Activated naive CD4-positive, alpha-beta T cell treated with anti-CD3 and anti-CD28 coated beads, Interleukin-2, amount 50 U/mL, for 24 hours (primary cell): ENCODE measurements at regions not wholly inside any gene's neighbourhood (a gene's known extent, or its start where the extent isn't known, plus 50 kb on each side); places are given as distances from the start of the nearest gene placed in this dataset.
"Not testable (repeated sequence)": the region's sequence is repeated elsewhere in the genome, so short reads cannot be mapped to it uniquely, and the experiment has no call there.

Source experiments
- H3K27ac Mint-ChIP-seq: one replicate; pipeline ENCODE4 v1.8.0; 2021; ENCODE audit warnings: mild to moderate bottlenecking, mixed read lengths
- H3K27me3 Mint-ChIP-seq: one replicate; pipeline ENCODE4 v1.8.0; 2021; ENCODE audit warnings: mixed read lengths
- H3K36me3 Mint-ChIP-seq: one replicate; pipeline ENCODE4 v1.8.0; 2021; ENCODE audit warnings: mixed read lengths
- H3K4me1 Mint-ChIP-seq: one replicate; pipeline ENCODE4 v1.8.0; 2021; ENCODE audit warnings: mixed read lengths
- H3K4me3 Mint-ChIP-seq: one replicate; pipeline ENCODE4 v1.8.0; 2021; ENCODE audit warnings: mild to moderate bottlenecking, mixed read lengths
- H3K9me3 Mint-ChIP-seq: one replicate; pipeline ENCODE4 v1.8.0; 2021; ENCODE audit warnings: mixed read lengths

- H3K27ac Mint-ChIP-seq = no peak overlapping the region
- no peak overlapping the region for H3K4me3 Mint-ChIP-seq
- no peaks in the 10 kb centered on the region for H3K9me3 Mint-ChIP-seq
- H3K27me3 Mint-ChIP-seq = no peaks in the 10 kb centered on the region
- peaks cover 8% of the 10 kb centered on the region for H3K4me1 Mint-ChIP-seq
- H3K36me3 Mint-ChIP-seq = no peaks in the 10 kb centered on the region
These were observed 643.3 kb downstream of the SOCS6 start for GRCh38 chr18:70931942-70932814.

- peaks cover 4% of the 10 kb centered on the region for H3K36me3 Mint-ChIP-seq
- no peak overlapping the region for H3K4me3 Mint-ChIP-seq
- H3K27ac Mint-ChIP-seq = no peak overlapping the region
- no peaks in the 10 kb centered on the region for H3K27me3 Mint-ChIP-seq
- H3K4me1 Mint-ChIP-seq = no peaks in the 10 kb centered on the region
- peaks cover 10% of the 10 kb centered on the region for H3K9me3 Mint-ChIP-seq
These were observed 632.1 kb downstream of the SOCS6 start for GRCh38 chr18:70920840-70921374.

GRCh38 chr18:70907673-70908072, 618.8 kb downstream of the SOCS6 start:
- Mint-ChIP-seq H3K27ac (no peak overlapping the region), H3K4me3 (no peak overlapping the region), H3K4me1 (peaks cover 20% of the 10 kb centered on the region), H3K9me3 (peaks cover 3% of the 10 kb centered on the region), H3K27me3 (no peaks in the 10 kb centered on the region), H3K36me3 (no peaks in the 10 kb centered on the region)

- peaks cover 5% of the 10 kb centered on the region for H3K9me3 Mint-ChIP-seq
- no peak overlapping the region for H3K27ac Mint-ChIP-seq
- H3K4me3 Mint-ChIP-seq = no peak overlapping the region
- H3K36me3 Mint-ChIP-seq = peaks cover 1% of the 10 kb centered on the region
- no peaks in the 10 kb centered on the region for H3K4me1 Mint-ChIP-seq
- H3K27me3 Mint-ChIP-seq = no peaks in the 10 kb centered on the region
These were observed 603.5 kb downstream of the SOCS6 start for GRCh38 chr18:70892381-70892780.

GRCh38 chr18:70870292-70870691, 581.4 kb downstream of the SOCS6 start:
- no peaks in the 10 kb centered on the region for H3K4me1 Mint-ChIP-seq
- H3K27ac Mint-ChIP-seq = no peak overlapping the region
- H3K4me3 Mint-ChIP-seq = no peak overlapping the region
- H3K27me3 Mint-ChIP-seq = no peaks in the 10 kb centered on the region
- H3K36me3 Mint-ChIP-seq = peaks cover 5% of the 10 kb centered on the region
- peaks cover 14% of the 10 kb centered on the region for H3K9me3 Mint-ChIP-seq

GRCh38 chr18:70848329-70848728, 559.5 kb downstream of the SOCS6 start:
- Mint-ChIP-seq H3K36me3 (no peaks in the 10 kb centered on the region), H3K27me3 (no peaks in the 10 kb centered on the region), H3K4me1 (peaks cover 8% of the 10 kb centered on the region), H3K9me3 (no peaks in the 10 kb centered on the region), H3K27ac (no peak overlapping the region), H3K4me3 (no peak overlapping the region)

- H3K4me3 Mint-ChIP-seq = no peak overlapping the region
These were observed 551.8 kb downstream of the SOCS6 start for GRCh38 chr18:70840649-70841048.

GRCh38 chr18:70827632-70828031, 538.8 kb downstream of the SOCS6 start:
- no peaks in the 10 kb centered on the region for H3K27me3 Mint-ChIP-seq
- H3K27ac Mint-ChIP-seq = no peak overlapping the region
- H3K4me1 Mint-ChIP-seq = no peaks in the 10 kb centered on the region
- H3K9me3 Mint-ChIP-seq = peaks cover 11% of the 10 kb centered on the region
- H3K36me3 Mint-ChIP-seq = peaks cover 1% of the 10 kb centered on the region
- H3K4me3 Mint-ChIP-seq = no peak overlapping the region

More at GRCh38 chr18:70840649-70841048, 551.8 kb downstream of the SOCS6 start:
- H3K9me3 Mint-ChIP-seq = peaks cover 5% of the 10 kb centered on the region
- no peak overlapping the region for H3K27ac Mint-ChIP-seq
- no peaks in the 10 kb centered on the region for H3K36me3 Mint-ChIP-seq
- no peaks in the 10 kb centered on the region for H3K27me3 Mint-ChIP-seq
- H3K4me1 Mint-ChIP-seq = no peaks in the 10 kb centered on the region

- Mint-ChIP-seq H3K36me3 (peaks cover 1% of the 10 kb centered on the region), H3K4me1 (peaks cover under 1% of the 10 kb centered on the region), H3K4me3 (no peak overlapping the region), H3K27me3 (no peaks in the 10 kb centered on the region), H3K27ac (no peak overlapping the region), H3K9me3 (peaks cover 11% of the 10 kb centered on the region)
These were observed 537.7 kb downstream of the SOCS6 start for GRCh38 chr18:70826571-70826970.

- H3K36me3 Mint-ChIP-seq = no peaks in the 10 kb centered on the region
- H3K9me3 Mint-ChIP-seq = no peaks in the 10 kb centered on the region
- H3K4me1 Mint-ChIP-seq = peaks cover 13% of the 10 kb centered on the region
- H3K4me3 Mint-ChIP-seq = no peak overlapping the region
- no peaks in the 10 kb centered on the region for H3K27me3 Mint-ChIP-seq
- H3K27ac Mint-ChIP-seq = no peak overlapping the region
These were observed 533.8 kb downstream of the SOCS6 start for GRCh38 chr18:70822691-70823090.

GRCh38 chr18:70822117-70822516, 533.3 kb downstream of the SOCS6 start:
- no peaks in the 10 kb centered on the region for H3K36me3 Mint-ChIP-seq
- no peak overlapping the region for H3K4me3 Mint-ChIP-seq
- H3K9me3 Mint-ChIP-seq = peaks cover 3% of the 10 kb centered on the region
- H3K27ac Mint-ChIP-seq = no peak overlapping the region
- H3K27me3 Mint-ChIP-seq = no peaks in the 10 kb centered on the region
- H3K4me1 Mint-ChIP-seq = peaks cover 13% of the 10 kb centered on the region

GRCh38 chr18:70808481-70809056, 519.7 kb downstream of the SOCS6 start:
- Mint-ChIP-seq H3K36me3 (peaks cover 2% of the 10 kb centered on the region), H3K4me1 (no peaks in the 10 kb centered on the region), H3K27ac (no peak overlapping the region), H3K9me3 (no peaks in the 10 kb centered on the region), H3K4me3 (no peak overlapping the region), H3K27me3 (no peaks in the 10 kb centered on the region)

- H3K4me1 Mint-ChIP-seq = peaks cover 25% of the 10 kb centered on the region
- H3K4me3 Mint-ChIP-seq = peak overlapping the region; percentile 15
- no peaks in the 10 kb centered on the region for H3K27me3 Mint-ChIP-seq
- no peak overlapping the region for H3K27ac Mint-ChIP-seq
- peaks cover 8% of the 10 kb centered on the region for H3K36me3 Mint-ChIP-seq
- peaks cover 10% of the 10 kb centered on the region for H3K9me3 Mint-ChIP-seq
These were observed 493.1 kb downstream of the SOCS6 start for GRCh38 chr18:70781860-70782453.

GRCh38 chr18:70766254-70766653, 477.4 kb downstream of the SOCS6 start:
- H3K27ac Mint-ChIP-seq, H3K36me3 Mint-ChIP-seq, H3K27me3 Mint-ChIP-seq, H3K9me3 Mint-ChIP-seq, H3K4me3 Mint-ChIP-seq: not testable (repeated sequence)
- H3K4me1 Mint-ChIP-seq = peaks cover 16% of the 10 kb centered on the region

- no peak overlapping the region for H3K4me3 Mint-ChIP-seq
- H3K27me3 Mint-ChIP-seq = no peaks in the 10 kb centered on the region
- H3K9me3 Mint-ChIP-seq = peaks cover 6% of the 10 kb centered on the region
- H3K4me1 Mint-ChIP-seq = peaks cover 13% of the 10 kb centered on the region
- no peak overlapping the region for H3K27ac Mint-ChIP-seq
- peaks cover 5% of the 10 kb centered on the region for H3K36me3 Mint-ChIP-seq
These were observed 474.0 kb downstream of the SOCS6 start for GRCh38 chr18:70762812-70763211.

- Mint-ChIP-seq H3K36me3 (peaks cover 4% of the 10 kb centered on the region), H3K9me3 (peaks cover 8% of the 10 kb centered on the region), H3K27ac (no peak overlapping the region), H3K27me3 (no peaks in the 10 kb centered on the region), H3K4me3 (no peak overlapping the region), H3K4me1 (peaks cover 2% of the 10 kb centered on the region)
These were observed 469.9 kb downstream of the SOCS6 start for GRCh38 chr18:70758780-70759179.
